ENCODE measurements at regions not wholly inside any gene's neighbourhood (a gene's known extent, or its start where the extent isn't known, plus 50 kb on each side); places are given as distances from the start of the nearest gene placed in this dataset.

GRCh38 chr2:226270285-226271058, 529.1 kb downstream of the IRS1 start:
- DNase-seq (ENCODE audit: low read depth) = no peak
- H3K4me3 ChIP-seq (ENCODE audit: control insufficient read depth, low read depth, low read length) = no peak overlapping the region

GRCh38 chr2:226267516-226268289, 531.9 kb downstream of the IRS1 start:
- TF ChIP-seq CTCF (conservative IDR thresholded peaks at IDR 0.05; ENCODE audit: control insufficient read depth, insufficient read depth, low read depth, low read length) = no peak
- H3K4me3 ChIP-seq (ENCODE audit: control insufficient read depth, low read depth, low read length) = no peak overlapping the region
- DNase-seq (ENCODE audit: low read depth) = peak; percentile 5

More at GRCh38 chr2:226270285-226271058, 529.1 kb downstream of the IRS1 start:
- no peak for TF ChIP-seq CTCF (conservative IDR thresholded peaks at IDR 0.05; ENCODE audit: control insufficient read depth, insufficient read depth, low read depth, low read length)

- H3K4me3 ChIP-seq (ENCODE audit: control insufficient read depth, low read depth, low read length) = no peak overlapping the region
- no peak for TF ChIP-seq CTCF (conservative IDR thresholded peaks at IDR 0.05; ENCODE audit: control insufficient read depth, insufficient read depth, low read depth, low read length)
- DNase-seq (ENCODE audit: low read depth) = peak; percentile 3
These were observed 542.8 kb downstream of the IRS1 start for GRCh38 chr2:226256709-226257376.

- DNase-seq (ENCODE audit: low read depth) = peak; percentile 68
These were observed 543.4 kb downstream of the IRS1 start for GRCh38 chr2:226256237-226256636.

GRCh38 chr2:226251661-226252060, 548.0 kb downstream of the IRS1 start:
- TF ChIP-seq CTCF (conservative IDR thresholded peaks at IDR 0.05; ENCODE audit: control insufficient read depth, insufficient read depth, low read depth, low read length) = no peak
- DNase-seq (ENCODE audit: low read depth) = no peak
- H3K4me3 ChIP-seq (ENCODE audit: control insufficient read depth, low read depth, low read length) = no peak overlapping the region

More at GRCh38 chr2:226256237-226256636, 543.4 kb downstream of the IRS1 start:
- no peak for TF ChIP-seq CTCF (conservative IDR thresholded peaks at IDR 0.05; ENCODE audit: control insufficient read depth, insufficient read depth, low read depth, low read length)
- H3K4me3 ChIP-seq (ENCODE audit: control insufficient read depth, low read depth, low read length) = no peak overlapping the region
